ENCODE measurements at regions not wholly inside any gene's neighbourhood (a gene's known extent, or its start where the extent isn't known, plus 50 kb on each side); places are given as distances from the start of the nearest gene placed in this dataset.
"Not testable (repeated sequence)": the region's sequence is repeated elsewhere in the genome, so short reads cannot be mapped to it uniquely, and the experiment has no call there.

DNA sequence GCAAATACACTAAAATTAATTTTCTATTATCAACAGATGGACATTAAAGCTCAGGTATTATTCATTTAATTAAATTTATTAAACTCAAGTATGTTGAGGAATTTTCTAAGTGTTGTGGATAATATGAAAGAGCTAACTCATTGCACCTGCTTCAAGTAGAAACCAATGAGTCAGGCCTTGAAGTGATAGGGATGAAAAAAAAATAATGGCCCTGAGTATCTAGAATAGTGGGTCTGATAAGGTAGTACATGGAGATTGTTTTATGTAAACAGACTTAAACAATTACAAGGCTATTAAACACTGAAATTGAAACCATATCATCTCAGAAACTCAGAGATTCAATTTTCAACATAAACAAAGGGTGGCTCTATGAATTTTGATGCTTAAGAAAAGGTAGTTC, 857.1 kb upstream of the GBE1 start:
- DNase-seq (ENCODE audit: low spot score): no peak

DNA sequence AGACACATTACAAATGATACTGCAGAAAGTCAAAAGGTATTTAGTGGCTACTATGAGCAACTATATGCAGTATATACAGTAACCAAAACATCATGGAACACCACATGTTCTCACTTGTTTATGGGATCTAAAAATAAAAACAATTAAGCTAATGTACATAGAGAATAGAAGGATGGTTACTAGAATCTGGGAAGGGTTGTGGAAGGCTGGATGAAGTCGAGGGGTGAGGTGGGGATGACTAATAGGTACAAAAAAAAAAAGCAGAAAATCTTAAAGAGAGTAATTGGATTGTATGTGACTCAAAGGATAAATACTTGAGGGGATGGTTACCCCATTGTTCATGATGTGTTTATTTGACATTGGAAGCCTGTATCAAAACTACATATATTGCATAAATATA, 848.8 kb upstream of the GBE1 start:
- DNase-seq (ENCODE audit: low spot score): no peak

DNA sequence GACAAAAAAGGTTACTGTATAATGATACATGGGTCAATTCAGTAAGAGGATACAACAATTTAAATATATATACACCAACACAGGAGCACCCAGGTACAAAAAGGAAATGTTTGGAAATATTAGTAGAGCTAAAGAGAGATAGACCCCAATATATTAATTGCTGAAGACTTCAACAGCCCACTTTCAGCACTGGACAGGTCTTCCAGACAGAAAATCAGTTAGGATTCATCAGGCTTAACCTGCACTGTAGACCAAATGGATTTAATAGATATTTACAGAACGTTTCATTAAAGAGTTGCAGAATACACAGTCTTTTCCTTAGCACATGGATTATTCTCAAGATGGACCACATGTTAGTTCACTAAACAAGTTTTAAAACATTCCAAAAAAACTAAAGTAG, 845.9 kb upstream of the GBE1 start:
- DNase-seq (ENCODE audit: low spot score): no peak

DNA sequence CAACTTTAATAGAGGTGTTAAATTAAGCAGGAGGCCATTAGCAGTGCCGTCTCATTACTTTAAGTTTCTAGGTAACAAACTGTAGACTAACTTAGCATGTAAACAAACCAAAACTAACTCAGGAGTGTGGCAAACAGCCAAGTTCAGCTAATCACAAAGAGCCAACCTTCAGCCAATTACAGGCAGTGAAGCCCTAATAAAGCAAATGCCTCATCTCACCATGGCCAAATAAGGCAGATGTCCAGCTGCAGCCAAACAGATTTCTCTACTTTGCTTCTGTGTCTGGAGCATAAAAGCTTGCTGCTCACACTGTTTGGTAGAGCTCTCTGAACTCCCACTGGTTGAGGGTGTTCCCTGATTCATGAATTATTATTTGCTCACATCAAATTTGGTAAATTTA, 835.4 kb upstream of the GBE1 start:
- DNase-seq (ENCODE audit: low spot score): no peak

DNA sequence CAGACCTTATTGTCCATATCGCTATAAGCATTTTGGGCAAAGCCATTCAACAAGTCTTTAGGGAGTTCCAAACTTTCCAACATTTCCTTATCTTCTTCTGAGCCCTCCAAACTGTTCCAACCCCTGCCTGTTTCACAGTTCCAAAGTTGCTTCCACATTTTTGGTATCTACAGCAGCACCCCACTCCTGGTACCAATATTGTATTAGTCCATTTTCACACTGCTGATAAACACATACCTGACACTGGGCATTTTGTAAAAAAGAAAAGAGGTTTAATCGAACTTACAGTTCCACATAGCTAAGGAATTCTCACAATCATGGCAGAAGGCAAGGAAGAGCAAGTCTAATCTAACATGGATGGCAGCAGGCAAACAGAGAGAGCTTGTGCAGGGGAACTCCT, 834.1 kb upstream of the GBE1 start:
- DNase-seq (ENCODE audit: low spot score): no peak

DNA sequence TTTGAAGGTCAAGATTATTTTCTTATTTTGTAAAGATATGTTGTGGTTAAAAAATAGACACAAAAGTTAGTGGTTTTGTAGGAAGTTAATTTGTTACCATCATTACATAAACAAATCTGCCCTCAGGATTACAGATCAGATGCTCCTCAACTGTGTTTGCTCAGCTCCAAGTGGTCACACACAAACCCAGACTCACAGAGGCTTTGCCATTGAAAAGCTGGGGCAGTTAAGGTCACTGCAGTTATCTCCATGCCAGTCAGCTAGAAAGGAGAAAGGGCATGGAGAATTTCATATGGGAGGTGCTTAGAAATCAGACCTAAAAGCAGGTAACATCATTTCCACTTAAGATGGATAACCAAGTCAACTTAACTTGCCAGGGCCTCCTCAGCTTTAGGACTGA, 825.7 kb upstream of the GBE1 start:
- no peak for DNase-seq (ENCODE audit: low spot score)

DNA sequence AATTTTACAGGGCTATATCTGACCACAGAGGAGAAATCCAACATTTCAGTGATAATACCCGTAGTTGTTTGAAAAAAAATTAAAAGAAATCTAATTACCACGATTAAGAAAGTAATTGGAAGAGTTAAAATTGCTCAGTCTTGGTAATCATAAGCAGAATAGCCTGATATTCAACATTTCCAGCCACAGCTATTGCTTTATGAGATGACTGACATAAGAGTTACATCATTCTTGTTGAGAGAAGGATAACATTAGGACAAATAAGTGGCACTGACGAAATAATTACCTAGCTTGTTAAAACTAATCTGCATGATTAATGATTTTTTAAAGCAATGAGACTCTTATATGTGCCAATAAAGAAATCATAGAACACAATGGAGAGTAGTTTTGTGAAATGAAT, 825.0 kb upstream of the GBE1 start:
- no peak for DNase-seq (ENCODE audit: low spot score)

DNA sequence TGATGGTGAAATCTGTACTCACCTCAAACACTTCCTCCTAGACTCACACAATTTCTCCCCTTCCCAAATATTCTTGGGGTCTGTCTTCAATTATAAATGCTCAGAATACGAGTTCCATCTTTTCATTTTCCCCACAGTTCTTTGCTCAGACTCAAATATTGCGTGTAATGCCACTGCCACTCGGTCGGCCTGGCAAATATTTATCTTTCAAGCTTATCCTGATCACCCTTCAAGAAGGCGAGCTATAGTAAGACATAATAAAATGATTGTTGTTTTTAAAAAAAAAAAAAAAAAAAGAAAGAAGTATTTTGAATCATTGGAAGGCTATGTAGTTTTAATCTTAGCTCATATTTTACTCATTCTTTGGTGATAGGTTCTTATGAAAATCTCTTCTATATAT, 824.6 kb upstream of the GBE1 start:
- DNase-seq (ENCODE audit: low spot score): not testable (repeated sequence)

DNA sequence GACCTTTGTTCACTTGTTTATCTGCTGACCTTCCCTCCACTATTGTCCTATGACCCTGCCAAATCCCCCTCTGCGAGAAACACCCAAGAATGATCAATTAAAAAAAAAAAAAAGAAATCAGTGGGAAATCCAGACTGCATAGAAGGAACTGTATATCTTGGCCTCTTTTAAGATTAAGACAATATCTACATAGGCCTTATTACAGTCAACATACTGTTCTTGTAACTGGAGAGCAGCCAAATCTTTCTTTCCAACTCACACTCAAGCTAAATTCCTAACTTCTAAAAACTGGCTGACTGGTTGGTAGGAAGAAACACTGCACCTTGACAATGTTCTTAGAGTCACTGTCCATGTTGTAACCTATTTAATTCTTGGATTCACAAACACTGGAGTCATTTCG, 824.1 kb upstream of the GBE1 start:
- DNase-seq (ENCODE audit: low spot score): not testable (repeated sequence)

DNA sequence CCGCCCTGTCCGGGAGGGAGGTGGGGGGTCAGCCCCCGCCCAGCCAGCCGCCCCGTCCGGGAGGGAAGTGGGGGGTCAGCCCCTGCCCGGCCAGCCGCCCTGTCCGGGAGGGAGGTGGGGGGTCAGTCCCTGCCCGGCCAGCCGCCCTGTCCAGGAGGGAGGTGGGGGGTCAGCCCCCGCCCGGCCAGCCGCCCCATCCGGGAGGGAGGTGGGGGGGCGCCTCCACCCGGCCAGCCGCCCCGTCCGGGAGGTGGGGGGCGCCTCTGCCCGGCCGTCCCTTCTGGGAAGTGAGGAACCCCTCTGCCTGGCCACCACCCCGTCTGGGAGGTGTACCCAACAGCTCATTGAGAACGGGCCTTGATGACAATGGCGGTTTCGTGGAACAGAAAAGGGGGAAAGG, 823.4 kb upstream of the GBE1 start:
- DNase-seq (ENCODE audit: low spot score): not testable (repeated sequence)

DNA sequence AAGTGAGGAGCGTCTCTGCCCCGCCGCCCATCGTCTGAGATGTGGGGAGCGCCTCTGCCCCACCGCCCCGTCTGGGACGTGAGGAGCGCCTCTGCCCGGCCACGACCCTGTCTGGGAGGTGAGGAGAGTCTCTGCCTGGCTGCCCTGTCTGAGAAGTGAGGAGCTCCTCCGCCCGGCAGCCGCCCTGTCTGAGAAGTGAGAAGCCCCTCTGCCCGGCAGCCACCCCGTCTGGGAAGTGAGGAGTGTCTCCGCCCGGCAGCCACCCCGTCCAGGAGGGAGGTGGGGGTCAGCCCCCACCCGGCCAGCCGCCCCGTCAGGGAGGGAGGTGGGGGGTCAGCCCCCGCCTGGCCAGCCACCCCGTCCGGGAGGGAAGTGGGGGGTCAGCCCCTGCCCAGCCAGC, 823.0 kb upstream of the GBE1 start:
- not testable (repeated sequence) for DNase-seq (ENCODE audit: low spot score)

DNA sequence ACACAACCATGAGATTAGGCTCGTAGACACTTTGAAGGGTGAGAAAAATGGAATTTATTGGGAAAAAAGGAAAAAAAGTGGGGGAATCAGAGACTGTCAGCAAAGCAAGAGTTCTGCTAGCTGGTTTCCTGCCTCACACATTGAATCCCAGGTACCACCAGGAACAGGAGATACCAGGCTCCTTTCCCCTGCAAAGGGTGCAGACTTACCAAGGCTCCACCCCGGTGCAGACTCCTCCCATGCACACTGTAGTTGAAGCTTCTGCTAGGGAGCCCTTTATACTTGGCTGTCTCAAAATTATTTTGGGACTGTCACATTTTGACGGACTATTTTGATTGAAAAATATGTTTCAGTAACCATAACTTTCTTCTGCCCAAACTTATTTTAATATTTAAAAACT, 819.9 kb upstream of the GBE1 start:
- no peak for DNase-seq (ENCODE audit: low spot score)

DNA sequence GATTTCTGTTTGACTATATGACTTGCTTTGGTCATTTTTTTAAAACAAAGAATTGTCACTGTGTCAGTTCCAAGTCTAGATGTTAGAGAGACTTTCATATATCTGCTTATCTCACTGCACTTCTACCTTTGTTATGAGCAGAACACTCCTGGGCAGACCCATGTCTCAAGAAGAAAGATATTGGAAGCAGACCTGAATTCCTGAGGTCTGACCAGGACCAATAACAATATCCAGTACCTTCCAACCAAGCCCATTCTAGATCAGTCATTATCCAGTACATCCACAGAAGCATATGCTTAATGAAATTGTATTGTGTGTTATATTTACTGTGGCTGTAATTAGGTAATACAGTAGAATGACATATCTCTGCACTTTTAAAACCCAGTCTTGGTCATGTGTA, 811.3 kb upstream of the GBE1 start:
- no peak for DNase-seq (ENCODE audit: low spot score)

DNA sequence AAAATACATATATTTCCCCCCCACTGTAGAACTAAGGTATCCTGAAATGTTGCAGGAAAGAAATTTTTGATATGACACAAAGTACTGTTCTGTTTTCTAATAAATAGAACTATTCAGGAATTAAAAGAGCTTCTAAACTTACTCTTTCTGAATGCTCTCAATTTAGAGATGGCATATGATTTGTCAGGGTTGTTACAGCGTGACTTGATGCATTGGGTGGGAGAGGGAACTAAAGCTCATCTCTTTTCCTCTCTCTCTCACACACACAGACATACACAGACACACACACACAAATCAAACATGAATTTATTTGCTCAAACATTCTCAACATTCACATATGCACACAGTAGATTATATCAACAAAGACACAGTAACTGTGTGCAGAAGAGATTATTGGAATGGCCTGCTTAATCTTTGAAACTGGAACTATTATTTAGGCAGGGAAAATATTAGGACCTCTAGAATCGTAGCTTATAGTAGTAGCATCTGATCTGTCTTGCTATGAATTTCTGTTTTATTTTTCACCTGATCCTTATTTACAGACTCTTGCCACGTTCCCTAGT, 807.4 kb upstream of the GBE1 start:
- DNase-seq (ENCODE audit: low spot score): no peak

DNA sequence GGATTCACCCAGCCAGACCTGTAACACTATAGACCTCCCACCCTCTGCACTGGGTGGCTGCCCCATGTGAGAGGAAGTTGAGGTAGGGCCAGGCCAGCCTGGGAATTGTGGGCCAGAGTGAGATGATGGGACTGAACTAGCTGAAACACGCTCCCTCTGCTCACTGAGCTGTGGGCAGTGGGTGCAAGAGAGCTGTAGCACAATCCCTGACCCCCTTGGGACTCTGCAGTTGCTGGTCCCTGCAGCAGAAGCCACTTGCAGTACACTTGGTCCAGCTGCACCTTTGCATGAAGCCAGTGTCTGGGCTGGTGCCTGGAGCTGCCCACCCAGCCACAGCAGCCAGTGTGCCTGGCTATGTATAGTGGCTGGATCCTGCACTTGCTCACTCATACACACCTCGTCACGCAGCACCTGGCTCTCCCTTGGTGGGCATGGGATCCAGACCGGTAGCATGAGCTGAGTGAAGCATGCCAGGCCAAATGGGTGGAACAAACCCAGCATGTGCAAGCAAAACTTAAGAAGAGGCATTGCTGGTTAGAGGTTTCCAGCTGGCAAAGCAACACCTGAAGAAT, 805.7 kb upstream of the GBE1 start:
- no peak for DNase-seq (ENCODE audit: low spot score)

DNA sequence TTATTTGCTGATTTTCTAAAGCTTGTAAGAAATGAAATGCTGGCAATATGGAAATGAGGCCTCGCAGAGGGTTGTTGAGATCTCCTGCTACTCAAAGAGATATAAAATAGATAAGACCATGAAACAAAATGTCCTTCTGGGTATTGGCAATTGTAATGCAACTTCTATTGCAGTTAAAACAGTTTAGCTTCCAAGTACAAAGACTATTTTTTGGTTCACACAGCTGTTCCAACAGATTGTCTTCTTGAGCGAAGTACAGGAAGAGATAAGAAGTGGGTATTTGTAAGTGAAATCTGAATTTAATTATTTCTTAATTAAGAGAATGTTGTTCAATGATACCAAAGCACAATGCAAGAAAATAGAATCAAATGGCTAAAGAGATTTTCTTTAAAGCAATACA, 801.5 kb upstream of the GBE1 start:
- no peak for DNase-seq (ENCODE audit: low spot score)

DNA sequence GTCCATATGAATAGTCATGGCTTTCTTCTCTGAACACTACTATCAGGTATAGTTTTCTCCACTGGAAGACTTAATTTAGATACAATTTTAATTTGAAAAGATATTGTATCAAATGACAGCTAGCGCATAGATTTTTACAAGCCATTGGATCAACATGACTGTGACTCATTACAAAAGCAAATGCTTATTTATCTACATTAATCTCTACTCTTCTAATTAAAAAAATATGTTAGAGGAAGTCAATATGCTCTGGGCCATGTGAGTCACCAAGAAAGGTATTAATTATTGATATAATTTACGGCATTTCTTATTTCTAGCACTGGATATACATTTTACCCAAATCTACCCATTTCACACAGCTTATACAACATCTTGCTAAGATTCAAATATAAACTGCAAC, 800.3 kb upstream of the GBE1 start:
- no peak for DNase-seq (ENCODE audit: low spot score)

DNA sequence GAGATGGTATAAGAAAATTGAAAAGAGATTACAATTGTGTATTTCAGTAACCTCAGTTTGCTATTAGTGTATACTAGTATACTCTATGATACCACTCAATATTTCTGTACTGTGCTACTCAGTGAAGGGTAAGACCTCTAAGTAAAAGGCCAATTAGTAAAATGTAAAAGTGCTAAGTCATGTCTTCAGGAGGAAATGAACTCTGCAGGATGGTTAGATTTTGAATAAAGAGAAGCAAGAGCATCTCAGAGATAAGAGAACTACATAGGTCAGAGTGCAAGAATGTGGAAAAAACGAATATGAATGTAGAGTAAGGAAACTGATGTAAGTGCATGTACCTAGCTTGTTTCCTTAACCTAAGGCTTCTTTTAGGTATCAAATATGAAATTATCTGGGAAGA, 796.6 kb upstream of the GBE1 start:
- no peak for DNase-seq (ENCODE audit: low spot score)

DNA sequence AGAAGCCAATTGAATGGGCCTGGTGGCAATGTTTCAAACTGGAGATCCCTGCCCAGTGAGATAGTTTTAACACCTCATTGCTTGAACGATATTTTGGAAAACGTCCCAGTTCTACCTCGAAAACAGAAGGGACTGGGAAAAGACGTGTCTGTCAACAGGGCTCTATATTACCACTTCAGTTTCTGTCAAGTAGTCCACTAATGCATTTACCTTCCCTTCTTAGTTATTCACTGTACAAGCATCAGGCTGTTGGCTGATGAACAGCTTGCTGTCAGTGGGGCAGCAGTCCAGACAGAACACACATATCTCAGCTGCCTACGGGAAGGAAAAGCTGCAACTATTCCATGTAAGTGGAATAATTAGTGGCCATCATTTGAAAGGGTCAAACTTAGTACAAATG, 794.7 kb upstream of the GBE1 start:
- DNase-seq (ENCODE audit: low spot score): no peak

DNA sequence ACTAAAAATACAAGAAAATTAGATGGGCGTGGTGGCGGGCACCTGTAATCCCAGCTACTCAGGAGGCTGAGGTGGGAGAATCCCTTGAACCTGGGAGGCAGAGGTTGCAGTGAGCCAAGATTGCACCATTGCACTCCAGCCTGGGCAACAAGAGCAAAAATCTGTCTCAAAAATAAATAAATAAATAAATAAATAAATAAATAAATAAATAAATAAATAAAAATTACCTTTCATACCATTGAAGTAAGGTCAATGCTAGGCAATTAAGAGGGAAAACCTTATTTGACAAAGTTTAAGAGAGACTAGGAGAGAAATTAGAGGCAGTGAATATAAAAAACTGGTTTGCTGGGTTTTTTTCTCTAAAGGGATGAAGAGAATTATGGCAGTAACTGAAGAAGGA, 781.1 kb upstream of the GBE1 start:
- DNase-seq (ENCODE audit: low spot score): not testable (repeated sequence)

DNA sequence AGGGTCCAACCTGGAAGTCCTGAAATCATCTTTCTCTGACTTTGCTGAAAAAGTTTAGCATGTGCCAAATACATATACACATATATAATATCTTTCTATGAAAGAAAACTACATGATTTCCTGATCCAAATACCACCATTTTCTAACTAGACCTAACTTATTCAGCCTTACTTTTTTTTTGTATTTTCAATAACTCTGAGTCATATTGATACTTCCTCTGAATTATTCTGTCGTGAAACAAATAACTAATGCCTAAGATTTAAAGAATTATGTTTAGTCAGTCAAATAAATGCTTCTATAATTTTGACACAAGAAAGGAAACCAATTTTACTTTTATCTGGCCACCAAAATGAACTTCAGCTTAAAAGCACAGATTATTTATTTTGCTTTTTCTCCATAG, 760.2 kb upstream of the GBE1 start:
- DNase-seq (ENCODE audit: low spot score): no peak

DNA sequence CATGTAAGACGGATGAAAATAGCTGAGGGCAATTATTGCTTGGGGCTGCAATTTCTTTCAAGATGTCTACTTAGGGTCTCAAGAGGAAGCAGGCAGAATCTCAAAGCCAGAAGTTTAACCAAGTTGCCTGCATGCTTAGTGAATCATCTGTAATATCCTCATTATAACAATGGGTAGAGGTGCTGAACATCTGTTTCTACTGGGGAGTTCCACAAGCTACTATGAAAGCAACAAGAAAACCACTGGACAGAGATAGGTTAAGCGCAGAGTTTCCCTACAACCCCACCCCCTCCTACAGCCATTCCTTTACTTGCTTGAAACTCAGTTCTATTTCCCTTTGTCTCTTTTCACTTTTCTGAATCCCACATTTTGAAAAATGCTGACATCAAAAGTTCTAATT, 759.4 kb upstream of the GBE1 start:
- DNase-seq (ENCODE audit: low spot score): no peak

DNA sequence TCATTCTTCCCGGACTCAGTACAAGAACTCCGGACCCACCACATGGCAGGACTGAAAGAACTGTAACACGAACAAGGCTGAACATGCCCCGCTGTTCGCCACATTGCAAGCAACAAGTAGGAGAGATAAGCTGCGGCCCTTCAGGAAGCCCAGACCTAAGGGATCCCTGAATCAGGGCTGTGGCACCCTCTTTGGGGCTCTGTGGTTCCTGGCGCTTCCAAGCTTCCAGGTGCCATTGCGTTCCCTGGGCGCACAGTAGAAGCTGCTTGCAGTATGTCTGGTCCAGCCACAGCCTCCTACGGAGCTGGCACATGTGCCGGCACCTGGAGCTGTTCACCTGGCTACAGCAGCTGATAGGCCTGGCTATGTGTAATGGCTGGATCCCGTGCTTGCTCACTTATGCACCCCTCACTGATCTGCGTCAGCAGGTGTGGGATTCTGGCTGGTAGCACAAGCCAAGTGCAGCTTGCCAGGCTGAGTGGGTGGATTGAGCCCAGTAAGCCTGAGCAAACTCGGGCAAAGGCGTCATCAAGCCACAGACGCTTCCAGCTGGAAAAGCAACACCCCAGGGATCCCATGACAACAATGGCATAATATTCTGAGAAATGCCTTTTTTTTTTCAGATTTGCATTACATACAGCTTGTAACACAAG, 748.6 kb upstream of the GBE1 start:
- no peak for DNase-seq (ENCODE audit: low spot score)
